Esophagus muscularis mucosa (tissue), 3 donors: ENCODE measurements at regions not wholly inside any gene's neighbourhood (a gene's known extent, or its start where the extent isn't known, plus 50 kb on each side); places are given as distances from the start of the nearest gene placed in this dataset.

Source experiments
- POLR2A ChIP-seq: fragments of 450-650 bp; IDR thresholded peaks from one replicate; pipeline ENCODE4 v1.6.1; 2017; ENCODE audit warnings: antibody characterized with exemption, moderate library complexity, mild to moderate bottlenecking, low read depth
- POLR2AphosphoS5 ChIP-seq, 2 donors: sonication (generic); formaldehyde crosslinking; IDR thresholded peaks; one replicate each; pipeline ENCODE4 v1.6.1; 2017; ENCODE audit warnings: antibody characterized with exemption in 2 of 2
- TF ChIP-seq, protein P1 (sequence below), 3 experiments: fragments of 200-600 bp in 2 of 3; fragments of 450-650 bp in 1 of 3; sonication (generic) in 2 of 3; IDR thresholded peaks; one replicate each; pipeline ENCODE4 v1.5.1; 2017 to 2019; ENCODE audit warnings: antibody characterized with exemption in 3 of 3, mild to moderate bottlenecking in 2 of 3, moderate library complexity in 1 of 3

DNA sequence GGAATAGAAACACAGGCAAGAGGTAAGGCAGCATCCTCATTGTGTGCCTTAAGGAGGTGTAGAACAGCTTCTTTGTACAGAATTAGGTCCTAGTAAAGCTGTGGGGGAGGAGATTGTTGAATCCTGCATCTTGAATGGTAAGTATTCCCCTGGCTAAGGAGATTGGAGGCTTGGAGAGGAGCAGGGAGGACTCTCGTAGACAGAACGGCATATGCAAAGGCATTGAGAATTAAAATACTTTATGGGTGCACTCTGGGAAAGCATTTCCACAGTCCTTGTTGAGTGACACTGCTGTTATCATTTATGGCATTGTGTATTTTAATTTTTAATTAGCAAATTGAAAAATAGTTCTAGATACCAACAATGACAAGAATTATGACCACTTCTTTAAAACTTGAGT, 66.5 kb upstream of the GPR149 start:
- TF ChIP-seq, protein P1, sequence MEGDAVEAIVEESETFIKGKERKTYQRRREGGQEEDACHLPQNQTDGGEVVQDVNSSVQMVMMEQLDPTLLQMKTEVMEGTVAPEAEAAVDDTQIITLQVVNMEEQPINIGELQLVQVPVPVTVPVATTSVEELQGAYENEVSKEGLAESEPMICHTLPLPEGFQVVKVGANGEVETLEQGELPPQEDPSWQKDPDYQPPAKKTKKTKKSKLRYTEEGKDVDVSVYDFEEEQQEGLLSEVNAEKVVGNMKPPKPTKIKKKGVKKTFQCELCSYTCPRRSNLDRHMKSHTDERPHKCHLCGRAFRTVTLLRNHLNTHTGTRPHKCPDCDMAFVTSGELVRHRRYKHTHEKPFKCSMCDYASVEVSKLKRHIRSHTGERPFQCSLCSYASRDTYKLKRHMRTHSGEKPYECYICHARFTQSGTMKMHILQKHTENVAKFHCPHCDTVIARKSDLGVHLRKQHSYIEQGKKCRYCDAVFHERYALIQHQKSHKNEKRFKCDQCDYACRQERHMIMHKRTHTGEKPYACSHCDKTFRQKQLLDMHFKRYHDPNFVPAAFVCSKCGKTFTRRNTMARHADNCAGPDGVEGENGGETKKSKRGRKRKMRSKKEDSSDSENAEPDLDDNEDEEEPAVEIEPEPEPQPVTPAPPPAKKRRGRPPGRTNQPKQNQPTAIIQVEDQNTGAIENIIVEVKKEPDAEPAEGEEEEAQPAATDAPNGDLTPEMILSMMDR (IDR thresholded peaks at IDR 0.05), result no peak
- TF ChIP-seq POLR2AphosphoS5 (IDR thresholded peaks at IDR 0.05), result no peak
- TF ChIP-seq POLR2A, result no peak
